Endothelial cell of umbilical vein (primary cell): ENCODE measurements at regions not wholly inside any gene's neighbourhood (a gene's known extent, or its start where the extent isn't known, plus 50 kb on each side); places are given as distances from the start of the nearest gene placed in this dataset.
"Not testable (repeated sequence)": the region's sequence is repeated elsewhere in the genome, so short reads cannot be mapped to it uniquely, and the experiment has no call there.

Source experiments
- BruUV-seq: library from RNA; stranded (reverse); fragments of 400-500 nt; replicated peaks from 2 replicates; lab custom pipeline; 2021; lab: Mats Ljungman, UMichigan
- CTCF ChIA-PET: fragments of 300-600, 350-600 bp; sonication (Branson Sonifier 250); formaldehyde crosslinking; loops from one replicate; lab custom pipeline; 2021; ENCODE audit warnings: antibody characterized with exemption, inconsistent platforms; lab: Charles Lee
- POLR2A ChIA-PET: fragments of 300-600, 350-600 bp; sonication (Branson Sonifier 250); formaldehyde crosslinking; loops from one replicate; lab custom pipeline; 2021; ENCODE audit warnings: antibody characterized with exemption, inconsistent platforms; lab: Charles Lee
- DNase-seq: peaks from one replicate; pipeline ENCODE4 v3.0.0-alpha.2; 2011; ENCODE audit warnings: low read depth, low spot score
- FAIRE-seq: peaks from 2 replicates; lab custom pipeline; 2011; peaks lifted over from hg19 to GRCh38; lab: Jason Lieb, UNC
- H2AFZ ChIP-seq: 2 replicates; pipeline ENCODE4 v1.6.0; 2012; ENCODE audit warnings: low read depth, low read length, control low read depth, inconsistent platforms
- H3K27ac ChIP-seq: 2 replicates; pipeline ENCODE4 v1.5.1; 2011; ENCODE audit warnings: low read depth, mild to moderate bottlenecking, control low read depth, low read length, moderate library complexity; ENCODE audit not compliant: insufficient read depth
- H3K27me3 ChIP-seq, 2 experiments: 2 replicates each; pipeline versions ENCODE4 v1.6.0 to v1.6.1; 2011; ENCODE audit warnings: low read length in 2 of 2, mixed read lengths in 1 of 2; ENCODE audit not compliant: control insufficient read depth in 2 of 2, insufficient read depth in 2 of 2
- H3K36me3 ChIP-seq, 2 experiments: 2 replicates in 1 of 2; 3 replicates in 1 of 2; pipeline ENCODE4 v1.5.1; 2011; ENCODE audit warnings: low read length in 2 of 2, mild to moderate bottlenecking in 1 of 2, moderate library complexity in 1 of 2; ENCODE audit not compliant: control insufficient read depth in 2 of 2, insufficient read depth in 2 of 2; ENCODE audit errors: extremely low read depth in 1 of 2
- H3K4me1 ChIP-seq: 3 replicates; pipeline ENCODE4 v1.5.1; 2011; ENCODE audit warnings: mild to moderate bottlenecking, low read length; ENCODE audit not compliant: control insufficient read depth, insufficient read depth; ENCODE audit errors: extremely low read depth
- H3K4me2 ChIP-seq: 2 replicates; pipeline ENCODE4 v1.6.1; 2011; ENCODE audit warnings: low read length, control low read depth, mixed read lengths; ENCODE audit not compliant: insufficient read depth
- H3K4me3 ChIP-seq, 3 experiments: fragments of 200-600 bp in 1 of 3; sonication (generic), shearing (Covaris generic) in 1 of 3; replicated peaks in 1 of 3; 2 replicates each; pipeline ENCODE4 v1.5.1; 2011 to 2016; ENCODE audit warnings: control low read depth in 3 of 3, low read length in 3 of 3, mild to moderate bottlenecking in 2 of 3, inconsistent platforms in 1 of 3, low read depth in 1 of 3, moderate library complexity in 1 of 3; ENCODE audit not compliant: insufficient read depth in 1 of 3
- H3K79me2 ChIP-seq: 2 replicates; pipeline ENCODE4 v1.6.0; 2012; ENCODE audit warnings: low read length, inconsistent platforms; ENCODE audit not compliant: control insufficient read depth, insufficient read depth
- H3K9ac ChIP-seq: replicated peaks from 2 replicates; pipeline ENCODE3; 2011; ENCODE audit warnings: low read length, control low read depth; ENCODE audit not compliant: insufficient read depth; ENCODE audit errors: extremely low read depth
- H3K9me1 ChIP-seq: replicated peaks from 3 replicates; pipeline ENCODE4 v1.6.0; 2011; ENCODE audit warnings: mild to moderate bottlenecking, low read length; ENCODE audit not compliant: control insufficient read depth, insufficient read depth; ENCODE audit errors: extremely low read depth
- H3K9me3 ChIP-seq: replicated peaks from 2 replicates; pipeline ENCODE4 v1.5.1; 2012; ENCODE audit warnings: low read length, inconsistent platforms; ENCODE audit not compliant: control insufficient read depth, insufficient read depth
- H4K20me1 ChIP-seq: replicated peaks from 2 replicates; pipeline ENCODE3; 2011; ENCODE audit warnings: mild to moderate bottlenecking, low read length; ENCODE audit not compliant: control insufficient read depth, insufficient read depth; ENCODE audit errors: extremely low read depth
- CTCF ChIP-seq, 2 donors: IDR thresholded peaks; 1 replicate in 1 of 2; 2 replicates in 1 of 2; pipeline ENCODE4 v1.5.1; 2011; ENCODE audit warnings: low read length in 2 of 2, mild to moderate bottlenecking in 2 of 2, moderate library complexity in 2 of 2, control low read depth in 1 of 2, inconsistent platforms in 1 of 2, low read depth in 1 of 2; ENCODE audit not compliant: insufficient read depth in 1 of 2; ENCODE audit errors: extremely low read depth in 1 of 2
- EZH2 ChIP-seq: IDR thresholded peaks from 2 replicates; pipeline ENCODE4 v1.6.1; 2012; ENCODE audit warnings: borderline replicate concordance, low read depth, mild to moderate bottlenecking, moderate library complexity, low read length, inconsistent platforms; ENCODE audit not compliant: severe bottlenecking
- FOS ChIP-seq: IDR thresholded peaks from 2 replicates; pipeline ENCODE4 v1.6.1; 2011; ENCODE audit warnings: mild to moderate bottlenecking, low read length, moderate library complexity, borderline replicate concordance; ENCODE audit not compliant: insufficient read depth
- GATA2 ChIP-seq: IDR thresholded peaks from 2 replicates; pipeline ENCODE4 v1.7.0; 2011; ENCODE audit warnings: low read depth, mild to moderate bottlenecking, moderate library complexity, mixed read lengths, low read length; ENCODE audit not compliant: insufficient read length, insufficient read depth
- JUN ChIP-seq: IDR thresholded peaks from 2 replicates; pipeline ENCODE4 v1.6.1; 2011; ENCODE audit warnings: borderline replicate concordance, low read depth; ENCODE audit not compliant: insufficient read length, insufficient read depth
- MAX ChIP-seq: IDR thresholded peaks from 2 replicates; pipeline ENCODE4 v1.6.1; 2011; ENCODE audit not compliant: insufficient read depth, insufficient read length
- MYC ChIP-seq: IDR thresholded peaks from one replicate; pipeline ENCODE4 v1.6.1; 2011; ENCODE audit warnings: mild to moderate bottlenecking, low read depth, low read length
- POLR2A ChIP-seq: IDR thresholded peaks from 2 replicates; pipeline ENCODE4 v1.6.1; 2012; ENCODE audit warnings: low read depth, mild to moderate bottlenecking, control low read depth, low read length
- POLR2AphosphoS5 ChIP-seq: IDR thresholded peaks from 2 replicates; pipeline ENCODE4 v1.6.1; 2012; ENCODE audit warnings: low read depth, mild to moderate bottlenecking, control low read depth, low read length, moderate library complexity; ENCODE audit not compliant: insufficient read depth
- dilution Hi-C: fragments of 300-500 bp; cut with MboI; formaldehyde crosslinking; loops from one replicate; pipeline ENCODE4 v1.15.0; 2019; ENCODE audit warnings: low sequenced_read_pairs; ENCODE audit not compliant: extremely low pct_ligation_motif_present
- intact Hi-C: fragments of 100-400 bp; cut with micrococcal nuclease; formaldehyde crosslinking; loops from one replicate; pipeline ENCODE4 v1.10.0; 2022

DNA sequence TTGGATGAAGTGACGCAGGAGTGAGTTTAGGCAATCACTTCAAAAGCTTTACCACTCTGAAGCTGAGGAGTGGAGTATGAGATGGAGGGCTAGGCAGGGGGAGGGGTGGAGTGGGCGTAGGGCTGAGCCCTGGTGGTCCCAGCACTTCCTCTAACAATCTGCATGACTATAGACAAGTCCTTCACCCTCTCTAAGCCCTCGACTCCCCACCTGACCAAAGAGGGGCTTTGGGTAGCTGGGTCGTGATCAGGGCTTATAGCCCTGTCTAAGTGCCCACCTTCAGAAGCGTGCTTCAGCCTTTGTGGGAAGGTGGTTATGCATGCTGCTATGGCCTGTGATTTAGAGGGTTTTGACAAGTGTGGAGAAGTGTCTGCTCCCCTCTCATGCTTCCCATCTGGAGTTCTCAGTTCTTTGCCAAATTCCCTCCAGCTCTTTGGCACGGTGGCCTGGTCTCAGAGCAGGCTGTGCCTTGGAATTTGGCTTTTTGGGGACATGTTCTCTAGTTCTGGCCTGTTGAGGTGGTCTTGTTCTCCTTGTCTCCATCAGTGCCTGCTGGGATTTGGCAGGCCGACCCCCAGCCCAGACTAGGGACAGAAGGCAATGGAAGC lies 53.0 kb downstream of the ACTBL2 start:
- H3K27ac ChIP-seq: no peak overlapping the region
- H3K4me2 ChIP-seq: no peak overlapping the region
- H3K4me3 ChIP-seq: no peak overlapping the region
- TF ChIP-seq JUN (no peak), GATA2 (no peak), MAX (no peak), MYC (no peak), POLR2A (no peak), POLR2AphosphoS5 (no peak), EZH2 (no peak), CTCF (IDR thresholded peaks at IDR 0.05; ENCODE audit: extremely low read depth in 1 of 2, insufficient read depth in 1 of 2, low read depth in 1 of 2, low read length in 2 of 2) (no peak), FOS (no peak)
- H3K9me1 ChIP-seq: no peaks in the 10 kb centered on the region
- H3K9me3 ChIP-seq: no peaks in the 10 kb centered on the region
- H3K9ac ChIP-seq: no peak overlapping the region
- H2AFZ ChIP-seq: no peak overlapping the region
- H4K20me1 ChIP-seq: no peaks in the 10 kb centered on the region
- no peak for DNase-seq
- H3K4me1 ChIP-seq: peaks cover 12% of the 10 kb centered on the region
- intact Hi-C loops (no loop called here), dilution Hi-C loops (no loop called here)
- POLR2A ChIA-PET: no interaction called here
- no peaks in the 10 kb centered on the region for H3K36me3 ChIP-seq
- CTCF ChIA-PET: no interaction called here
- BruUV-seq: no TSS peak
- H3K79me2 ChIP-seq: no peaks in the 10 kb centered on the region
- no peak for FAIRE-seq
- no peaks in the 10 kb centered on the region for H3K27me3 ChIP-seq

DNA sequence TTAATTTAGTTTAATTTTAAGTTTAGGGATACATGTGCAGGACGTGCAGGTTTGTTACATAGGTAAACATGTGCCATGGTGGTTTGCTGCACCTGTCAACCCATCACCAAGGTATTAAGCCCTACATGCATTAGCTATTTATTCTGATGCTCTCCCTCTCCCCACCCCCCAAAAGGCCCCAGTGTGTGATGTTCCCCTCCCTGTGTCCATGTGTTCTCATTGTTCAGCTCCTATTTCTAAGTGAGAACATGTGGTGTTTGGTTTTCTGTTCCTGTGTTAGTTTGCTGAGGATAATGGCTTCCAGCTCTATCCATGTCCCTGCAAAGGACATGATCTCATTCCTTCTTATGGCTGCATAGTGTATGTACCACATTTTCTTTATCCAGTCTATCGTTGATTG lies 53.6 kb downstream of the ACTBL2 start:
- H3K79me2 ChIP-seq, H3K4me1 ChIP-seq, H3K4me3 ChIP-seq, dilution Hi-C loops, H2AFZ ChIP-seq, DNase-seq, H3K9me3 ChIP-seq, H3K27me3 ChIP-seq, BruUV-seq, H3K9me1 ChIP-seq, H3K36me3 ChIP-seq, POLR2A ChIA-PET, H3K27ac ChIP-seq, intact Hi-C loops, H3K9ac ChIP-seq, H3K4me2 ChIP-seq, FAIRE-seq, CTCF ChIA-PET, H4K20me1 ChIP-seq: not testable (repeated sequence)
